Transverse colon (tissue), 4 donors: ENCODE measurements at regions not wholly inside any gene's neighbourhood (a gene's known extent, or its start where the extent isn't known, plus 50 kb on each side); places are given as distances from the start of the nearest gene placed in this dataset.

ENCODE experiments used
- DNase-seq: peaks from one replicate; pipeline ENCODE4 v3.0.0-alpha.2; 2019
- H3K27ac ChIP-seq, 4 donors: fragments of 200-600 bp; sonication (generic); 2 replicates each; pipeline ENCODE4 v1.5.1; 2016 to 2018; ENCODE audit warnings: inconsistent platforms in 4 of 4
- H3K27me3 ChIP-seq: fragments of 200-600 bp; sonication (generic); 2 replicates; pipeline ENCODE4 v1.5.1; 2017; ENCODE audit warnings: inconsistent platforms
- H3K36me3 ChIP-seq, 4 donors: fragments of 200-600 bp; sonication (generic); 2 replicates each; pipeline ENCODE4 v1.5.1; 2017 to 2019; ENCODE audit warnings: inconsistent platforms in 4 of 4
- H3K4me1 ChIP-seq, 4 donors: fragments of 200-600 bp; sonication (generic); 2 replicates each; pipeline ENCODE4 v1.5.1; 2017 to 2020; ENCODE audit warnings: inconsistent platforms in 4 of 4
- H3K4me3 ChIP-seq, 4 donors: fragments of 200-600 bp; sonication (generic); 1 replicate in 1 of 4; 2 replicates in 3 of 4; pipeline versions ENCODE4 v1.5.1 to v1.6.1; 2017 to 2019; ENCODE audit warnings: inconsistent platforms in 4 of 4
- H3K9me3 ChIP-seq, 2 donors: fragments of 200-600 bp; sonication (generic); 2 replicates each; pipeline ENCODE4 v1.5.1; 2017 to 2019; ENCODE audit warnings: inconsistent platforms in 2 of 2
- EP300 ChIP-seq: sonication (generic); formaldehyde crosslinking; IDR thresholded peaks from one replicate; pipeline ENCODE4 v1.6.1; 2017; ENCODE audit warnings: antibody characterized with exemption, low read depth
- POLR2A ChIP-seq: fragments of 450-650 bp; IDR thresholded peaks from one replicate; pipeline ENCODE4 v1.6.1; 2016; ENCODE audit warnings: antibody characterized with exemption, mild to moderate bottlenecking, moderate library complexity
- POLR2AphosphoS5 ChIP-seq, 3 donors: sonication (generic); formaldehyde crosslinking; IDR thresholded peaks; one replicate each; pipeline ENCODE4 v1.6.1; 2016; ENCODE audit warnings: antibody characterized with exemption in 3 of 3
- WGBS, 2 donors: methylation state at CpG; one replicate each; pipeline ENCODE4 v1.1.5; 2018; ENCODE audit warnings: low coverage in 1 of 2; 5-methylcytosine and 5-hydroxymethylcytosine counted together
- in situ Hi-C, 4 donors: fragments of 200-750 bp; cut with MboI; loops; one replicate each; pipeline versions ENCODE4 v1.15.0 to v1.15.1; 2017; ENCODE audit warnings: low sequenced_read_pairs in 3 of 4, low pct_ligation_motif_present in 1 of 4, low pct_unique_long_range_greater_than_20kb in 1 of 4
- intact Hi-C: fragments of 100-400 bp; cut with DNase I; formaldehyde crosslinking; loops from one replicate; pipeline ENCODE4 v1.15.1; 2023; ENCODE audit warnings: low total_unique reads
- TF ChIP-seq, protein P1 (sequence below), 5 experiments: fragments of 200-600 bp in 3 of 5; fragments of 450-650 bp in 2 of 5; sonication (generic) in 3 of 5; IDR thresholded peaks; 1 replicate in 2 of 5; 2 replicates in 3 of 5; pipeline ENCODE4 v1.5.1; 2016 to 2017; ENCODE audit warnings: antibody characterized with exemption in 5 of 5, inconsistent platforms in 3 of 5, mild to moderate bottlenecking in 2 of 5, moderate library complexity in 1 of 5

DNA sequence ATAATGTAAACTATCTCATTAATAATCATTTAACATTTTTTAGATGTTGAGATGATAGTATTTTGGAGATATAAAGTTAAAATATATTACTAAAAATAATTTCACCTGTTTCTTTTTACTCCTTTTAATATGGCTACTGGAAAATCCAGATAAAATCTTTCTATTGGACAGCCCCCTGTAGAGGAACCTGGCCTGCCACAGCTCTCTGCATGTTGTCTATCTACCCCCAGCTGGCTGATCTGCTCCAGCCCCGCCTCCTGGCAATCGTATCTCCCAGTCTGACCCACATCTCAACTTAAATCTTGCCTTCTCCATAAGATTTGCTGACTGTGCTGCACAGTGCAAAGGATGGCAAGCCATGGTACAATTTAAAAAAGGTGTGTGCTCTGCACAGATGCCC is 182.8 kb downstream of the SIPA1L2 start:
- peaks cover 0 to 11% (median 2%) of the 10 kb centered on the region in 4 donors for H3K36me3 ChIP-seq
- no peaks in the 10 kb centered on the region for H3K27me3 ChIP-seq
- H3K9me3 ChIP-seq, result no peaks in the 10 kb centered on the region
- H3K4me1 ChIP-seq, result no peaks in the 10 kb centered on the region
- TF ChIP-seq EP300, result no peak
- no peak for TF ChIP-seq POLR2AphosphoS5 (IDR thresholded peaks at IDR 0.05)
- TF ChIP-seq, protein P1, sequence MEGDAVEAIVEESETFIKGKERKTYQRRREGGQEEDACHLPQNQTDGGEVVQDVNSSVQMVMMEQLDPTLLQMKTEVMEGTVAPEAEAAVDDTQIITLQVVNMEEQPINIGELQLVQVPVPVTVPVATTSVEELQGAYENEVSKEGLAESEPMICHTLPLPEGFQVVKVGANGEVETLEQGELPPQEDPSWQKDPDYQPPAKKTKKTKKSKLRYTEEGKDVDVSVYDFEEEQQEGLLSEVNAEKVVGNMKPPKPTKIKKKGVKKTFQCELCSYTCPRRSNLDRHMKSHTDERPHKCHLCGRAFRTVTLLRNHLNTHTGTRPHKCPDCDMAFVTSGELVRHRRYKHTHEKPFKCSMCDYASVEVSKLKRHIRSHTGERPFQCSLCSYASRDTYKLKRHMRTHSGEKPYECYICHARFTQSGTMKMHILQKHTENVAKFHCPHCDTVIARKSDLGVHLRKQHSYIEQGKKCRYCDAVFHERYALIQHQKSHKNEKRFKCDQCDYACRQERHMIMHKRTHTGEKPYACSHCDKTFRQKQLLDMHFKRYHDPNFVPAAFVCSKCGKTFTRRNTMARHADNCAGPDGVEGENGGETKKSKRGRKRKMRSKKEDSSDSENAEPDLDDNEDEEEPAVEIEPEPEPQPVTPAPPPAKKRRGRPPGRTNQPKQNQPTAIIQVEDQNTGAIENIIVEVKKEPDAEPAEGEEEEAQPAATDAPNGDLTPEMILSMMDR (IDR thresholded peaks at IDR 0.05), result no peak
- no peak overlapping the region for H3K27ac ChIP-seq
- in situ Hi-C loops, result no loop called here
- intact Hi-C loops, result no loop called here
- no peak overlapping the region for H3K4me3 ChIP-seq
- WGBS, 2 donors, result 76 to 84% methylated on average over 2 of the region's 2 CpGs
- DNase-seq, result no peak

DNA sequence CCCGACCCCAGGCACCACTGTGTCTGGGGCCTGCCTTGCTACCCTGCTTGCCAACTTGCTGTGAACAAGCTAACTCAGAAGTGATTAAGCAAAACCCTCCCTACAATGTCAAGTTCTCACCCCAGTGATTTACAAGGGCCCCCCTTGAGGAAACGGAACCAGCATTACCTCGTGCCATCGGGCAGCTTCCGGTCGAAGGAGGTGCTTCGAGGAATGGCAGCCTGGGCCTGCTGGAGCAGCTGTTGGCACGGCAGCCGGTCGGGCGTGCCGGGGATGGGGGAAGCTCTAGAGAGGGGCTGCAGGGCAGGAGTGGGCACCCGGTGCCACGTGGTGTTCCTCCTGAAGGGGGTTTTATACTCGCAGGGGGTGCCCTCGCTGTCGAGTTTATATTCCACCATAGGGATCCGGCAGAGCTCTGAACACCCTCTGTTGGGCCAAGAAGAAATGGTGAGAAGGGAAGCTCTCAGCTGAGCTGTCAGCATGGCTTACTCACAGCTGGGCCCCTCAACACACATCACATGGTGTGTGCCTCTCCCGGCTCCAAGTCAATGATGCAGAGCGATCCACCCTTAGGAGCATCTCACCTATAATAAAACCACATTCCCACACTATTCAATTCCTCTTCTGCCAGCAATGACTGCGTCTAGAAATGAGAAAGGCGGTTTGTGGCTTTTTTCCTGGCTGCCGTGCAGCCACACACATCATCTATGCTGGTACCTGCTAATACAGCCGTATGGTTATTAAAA is 184.4 kb downstream of the SIPA1L2 start:
- 86 to 91% methylated on average over 5 to 24 of the region's 24 CpGs for WGBS, 2 donors
- Histone ChIP-seq H3K9me3 (no peaks in the 10 kb centered on the region), H3K27ac (no peak overlapping the region), H3K4me3 (no peak overlapping the region), H3K4me1 (no peaks in the 10 kb centered on the region), H3K27me3 (no peaks in the 10 kb centered on the region), H3K36me3 (peaks cover 0 to 20% (median 10%) of the 10 kb centered on the region in 4 donors)
- intact Hi-C loops (no loop called here), in situ Hi-C loops (no loop called here)
- no peak for DNase-seq
- TF ChIP-seq POLR2AphosphoS5 (IDR thresholded peaks at IDR 0.05), result no peak

DNA sequence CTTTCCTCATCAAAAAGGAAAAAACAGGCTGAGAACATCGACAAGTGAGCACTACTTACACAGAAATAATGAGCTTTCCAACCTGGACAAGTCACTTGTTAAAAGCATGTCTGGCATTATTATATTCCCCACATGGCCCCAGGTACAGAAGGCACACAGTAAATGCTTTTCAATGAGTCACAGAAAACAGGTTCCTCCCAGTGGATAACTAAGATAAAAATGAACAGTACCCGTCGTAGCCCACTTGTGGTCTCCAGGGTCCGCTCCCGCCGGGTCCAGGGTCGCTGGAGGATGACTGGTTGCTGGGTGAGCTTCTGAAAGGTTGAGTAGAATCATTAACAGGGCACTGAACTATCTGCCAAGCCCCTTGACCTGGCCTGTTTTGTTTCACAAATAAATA is 186.6 kb downstream of the SIPA1L2 start:
- intact Hi-C loops, result no loop called here
- Histone ChIP-seq H3K9me3 (no peaks in the 10 kb centered on the region), H3K27ac (no peak overlapping the region), H3K4me1 (no peaks in the 10 kb centered on the region), H3K27me3 (no peaks in the 10 kb centered on the region), H3K4me3 (no peak overlapping the region), H3K36me3 (peaks cover 0 to 36% (median 18%) of the 10 kb centered on the region in 4 donors)
- WGBS, 2 donors, result 73 to 89% methylated on average over 6 to 7 of the region's 7 CpGs
- no peak for TF ChIP-seq EP300
- TF ChIP-seq, protein P1 (IDR thresholded peaks at IDR 0.05), result no peak
- no peak for TF ChIP-seq POLR2A
- no peak for TF ChIP-seq POLR2AphosphoS5 (IDR thresholded peaks at IDR 0.05)
- in situ Hi-C loops, result no loop called here
- DNase-seq, result no peak

DNA sequence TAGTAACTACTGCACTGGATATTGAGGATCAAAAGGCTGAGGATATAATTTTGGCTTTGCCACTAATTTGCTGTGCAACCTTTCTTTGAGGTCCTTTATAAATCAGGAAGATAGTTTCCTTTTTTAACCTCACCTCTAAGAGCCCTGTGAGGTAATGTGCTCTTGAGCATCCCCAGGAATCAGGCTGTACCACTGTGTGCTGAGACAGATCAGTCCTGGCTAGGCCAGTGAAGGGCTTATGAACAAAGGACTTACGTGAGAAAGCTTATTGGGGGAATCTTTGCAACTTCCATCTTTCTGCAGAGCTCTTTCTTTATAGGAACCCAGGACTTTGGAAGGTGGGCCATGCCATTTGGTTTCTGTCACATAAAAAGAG is 188.9 kb downstream of the SIPA1L2 start:
- Histone ChIP-seq H3K27ac (no peak overlapping the region), H3K9me3 (no peaks in the 10 kb centered on the region), H3K4me3 (no peak overlapping the region), H3K27me3 (no peaks in the 10 kb centered on the region), H3K36me3 (peaks cover 0 to 36% (median 18%) of the 10 kb centered on the region in 4 donors), H3K4me1 (peaks cover 0 to 2% (median 0%) of the 10 kb centered on the region in 4 donors)
- no peak for TF ChIP-seq POLR2A
- TF ChIP-seq, protein P1 (IDR thresholded peaks at IDR 0.05), result no peak
- TF ChIP-seq POLR2AphosphoS5 (IDR thresholded peaks at IDR 0.05), result no peak
- TF ChIP-seq EP300, result no peak
- no peak for DNase-seq
- 91% methylated on average over 1 of the region's 1 CpG; no CpG with 5 or more reads in 1 of the 2 donors for WGBS, 2 donors
- in situ Hi-C loops (no loop called here), intact Hi-C loops (no loop called here)
